ENCODE measurements at regions not wholly inside any gene's neighbourhood (a gene's known extent, or its start where the extent isn't known, plus 50 kb on each side); places are given as distances from the start of the nearest gene placed in this dataset.

- no peak for TF ChIP-seq SMARCA5 (IDR thresholded peaks at IDR 0.05)
- TF ChIP-seq BHLHE40 (IDR thresholded peaks at IDR 0.05; ENCODE audit: borderline replicate concordance in 1 of 2, low read depth in 2 of 2, low read length in 1 of 2), result no peak
- no peak for TF ChIP-seq EZH2 (IDR thresholded peaks at IDR 0.05; ENCODE audit: borderline replicate concordance, control insufficient read depth, low read depth, low read length)
- TF ChIP-seq ZNF274 (IDR thresholded peaks at IDR 0.05; ENCODE audit: insufficient read depth, insufficient read length), result no peak
- no peak for TF ChIP-seq RELB (IDR thresholded peaks at IDR 0.05; ENCODE audit: low read depth)
- no peak for TF ChIP-seq JUND (IDR thresholded peaks at IDR 0.05; ENCODE audit: low read depth, low read length)
- TF ChIP-seq POLR2AphosphoS5 (IDR thresholded peaks at IDR 0.05; ENCODE audit: low read length), result no peak
- no peak for TF ChIP-seq ELK1 (IDR thresholded peaks at IDR 0.05; ENCODE audit: low read depth, low read length)
- no peak for TF ChIP-seq CTCF (IDR thresholded peaks at IDR 0.05 in 2 of 3, conservative IDR thresholded peaks at IDR 0.05 in 1 of 3; ENCODE audit: control insufficient read depth in 2 of 3, extremely low read depth in 1 of 3, insufficient read depth in 1 of 3, low read depth in 3 of 3, low read length in 3 of 3)
- no peak for TF ChIP-seq CUX1 (IDR thresholded peaks at IDR 0.05; ENCODE audit: insufficient replicate concordance, low read depth, low read length)
- no peak for TF ChIP-seq SREBF1 (IDR thresholded peaks at IDR 0.05; ENCODE audit: low read length)
Measured at GRCh38 chr5:15256485-15256884, 243.5 kb upstream of the FBXL7 start.
